Ecto neural progenitor cell (in vitro differentiated cells): ENCODE measurements at regions not wholly inside any gene's neighbourhood (a gene's known extent, or its start where the extent isn't known, plus 50 kb on each side); places are given as distances from the start of the nearest gene placed in this dataset.

Experiments
- DNase-seq: peaks from one replicate; pipeline ENCODE4 v3.0.0-alpha.2; 2018; ENCODE audit warnings: low spot score

DNA sequence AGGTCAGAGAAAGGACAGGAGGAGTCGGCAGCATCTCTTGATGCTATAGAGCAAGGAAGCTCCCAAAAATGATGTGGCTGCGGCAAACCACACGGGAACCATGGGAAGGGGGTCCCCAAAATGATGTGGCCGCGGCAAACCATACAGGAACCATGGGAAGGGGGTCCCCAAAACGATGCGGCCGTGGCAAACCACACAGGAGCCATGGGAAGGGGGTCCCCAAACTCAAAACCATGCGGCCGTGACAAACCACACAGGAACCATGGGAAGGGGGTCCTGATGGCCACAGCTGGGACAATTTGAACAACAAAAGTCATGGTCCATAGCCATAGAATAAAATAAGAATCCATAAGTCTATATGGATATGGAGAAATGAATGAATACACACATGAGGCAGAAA is 58.4 kb upstream of the GLI2 start:
- no peak for DNase-seq

GRCh38 chr2:120677696-120678247 is 57.9 kb upstream of the GLI2 start:
- no peak for DNase-seq

- no peak for DNase-seq
These were observed 57.4 kb upstream of the GLI2 start for GRCh38 chr2:120678251-120678650.

DNA sequence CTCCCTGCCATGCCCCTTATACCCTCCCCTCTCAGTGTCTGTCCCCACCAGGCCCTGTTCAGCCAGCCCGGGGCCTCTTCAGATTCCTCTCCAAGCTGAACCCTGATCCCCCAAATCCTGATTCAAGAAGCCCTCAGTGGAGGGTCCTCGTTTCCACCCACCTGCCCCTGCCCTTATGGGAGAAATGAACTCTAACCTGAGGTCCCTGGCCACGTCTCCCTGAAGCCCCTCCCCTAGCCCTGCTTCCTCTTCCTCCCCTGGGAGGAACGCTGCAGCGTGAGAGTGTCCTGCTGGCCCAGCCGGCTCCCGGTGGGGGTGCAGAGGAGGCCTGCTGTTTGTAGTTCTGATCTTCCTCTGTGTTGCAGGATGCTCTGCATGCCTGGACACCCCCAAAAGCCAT is 56.7 kb upstream of the GLI2 start:
- DNase-seq = no peak

GRCh38 chr2:120679526-120679925 is 56.1 kb upstream of the GLI2 start:
- no peak for DNase-seq

DNA sequence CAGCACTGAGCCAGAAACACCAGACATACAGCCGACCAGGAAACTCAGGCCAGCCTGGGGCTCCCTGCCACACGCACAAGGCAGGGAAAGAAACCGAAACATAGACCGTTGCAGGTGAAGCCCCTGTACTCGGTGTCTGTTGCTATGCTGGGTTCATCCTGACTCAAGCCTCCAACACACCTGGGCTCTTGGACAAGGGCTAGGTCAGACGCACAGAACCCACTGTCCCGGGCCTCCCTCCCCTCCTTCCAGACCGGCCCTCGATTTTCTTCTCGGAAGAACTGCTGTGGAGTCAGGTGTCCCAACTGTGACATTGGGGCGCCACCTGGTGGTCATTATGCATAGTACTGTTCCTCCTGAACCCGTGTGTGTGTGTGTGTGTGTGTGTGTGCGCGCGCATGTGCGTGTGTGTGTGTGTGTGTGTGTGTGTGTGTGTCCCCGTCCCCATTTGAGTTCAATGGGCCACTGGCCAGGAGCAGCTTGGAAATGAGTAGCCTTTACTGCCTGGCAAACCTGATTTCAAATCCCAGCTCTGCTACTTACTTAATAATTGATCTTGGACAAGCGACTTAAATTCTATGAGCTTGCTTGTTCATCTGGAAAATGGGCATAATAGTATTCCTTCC is 55.4 kb upstream of the GLI2 start:
- DNase-seq = peak; percentile 91

DNA sequence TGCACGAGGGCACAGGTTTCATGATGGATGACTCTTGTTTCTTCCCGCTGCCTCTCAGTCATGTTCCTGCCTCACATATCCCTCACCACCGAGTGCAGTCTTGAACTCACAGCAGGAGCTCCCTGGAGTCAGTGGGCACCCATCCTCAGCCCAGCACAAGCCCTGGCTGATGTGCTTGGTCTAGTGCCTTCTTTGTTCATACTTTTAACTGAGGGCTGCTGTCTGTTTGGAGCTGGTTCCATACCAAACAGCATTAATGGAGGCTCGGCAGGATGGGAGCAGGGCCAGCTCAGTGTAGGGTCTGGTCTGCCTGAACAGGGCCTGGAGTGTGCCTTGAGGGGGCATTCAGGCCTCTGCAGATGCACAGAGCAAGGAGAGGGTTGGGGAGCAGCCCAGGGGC is 54.5 kb upstream of the GLI2 start:
- DNase-seq = no peak

DNA sequence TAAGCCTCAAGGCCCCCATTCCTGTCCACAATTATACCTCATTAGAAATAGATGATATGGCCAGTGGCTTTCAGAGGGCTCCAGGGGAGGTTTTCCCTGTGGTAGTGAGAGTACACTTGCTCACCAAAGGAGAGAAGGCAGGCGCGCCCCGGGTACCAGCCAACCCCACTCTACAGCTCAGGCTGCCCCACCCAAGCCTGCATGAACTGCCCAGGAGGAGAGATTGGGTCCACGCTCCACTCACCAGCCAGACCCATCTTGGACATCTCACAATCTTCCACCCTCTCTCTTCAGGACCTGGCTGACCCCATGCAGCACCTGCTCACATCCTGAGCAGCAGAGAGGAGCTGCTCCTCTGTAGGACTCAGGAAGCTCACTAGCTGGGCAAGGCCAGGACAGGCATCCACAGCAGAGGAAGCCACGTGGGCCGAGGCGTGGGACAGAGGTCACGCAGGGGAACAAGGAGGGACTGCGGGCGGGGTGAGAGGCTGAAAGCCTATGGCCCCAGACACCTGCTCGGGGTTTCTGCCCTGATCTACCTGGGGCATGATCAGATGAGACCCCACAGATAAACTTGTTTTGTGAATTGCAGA is 53.9 kb upstream of the GLI2 start:
- DNase-seq = no peak

- DNase-seq = no peak
These were observed 53.0 kb upstream of the GLI2 start for GRCh38 chr2:120682654-120683053.

DNA sequence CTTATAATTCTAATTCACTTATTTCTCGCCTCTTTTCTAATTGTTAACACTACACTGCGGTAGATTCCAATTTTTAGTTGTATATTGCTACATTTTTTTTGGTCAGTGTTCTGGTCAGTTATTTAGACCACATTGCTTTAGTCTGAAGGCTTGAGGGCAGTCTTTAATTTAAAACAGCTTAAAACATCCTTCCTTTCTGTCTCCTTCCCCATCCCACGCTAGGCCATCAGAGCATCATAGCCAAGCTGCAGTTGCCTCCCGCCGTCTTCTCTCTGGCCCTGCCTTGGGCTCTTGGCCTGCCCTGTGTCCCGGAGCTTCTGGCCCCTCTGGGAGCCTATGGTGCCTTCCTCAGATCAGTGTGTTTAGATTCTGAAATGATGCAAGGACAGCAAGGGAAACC is 52.6 kb upstream of the GLI2 start:
- no peak for DNase-seq

GRCh38 chr2:120683701-120684100 is 52.0 kb upstream of the GLI2 start:
- no peak for DNase-seq

GRCh38 chr2:120684289-120685065 is 51.2 kb upstream of the GLI2 start:
- no peak for DNase-seq

- DNase-seq = no peak
These were observed 50.3 kb upstream of the GLI2 start for GRCh38 chr2:120685066-120685973.
